ENCODE measurements at regions not wholly inside any gene's neighbourhood (a gene's known extent, or its start where the extent isn't known, plus 50 kb on each side); places are given as distances from the start of the nearest gene placed in this dataset.

- no peak for TF ChIP-seq CTCF (IDR thresholded peaks at IDR 0.05)
- no peak for TF ChIP-seq EP300 (IDR thresholded peaks at IDR 0.05; ENCODE audit: low read depth)
- no peak for TF ChIP-seq POLR2A (IDR thresholded peaks at IDR 0.05)
- TF ChIP-seq POLR2AphosphoS5 (IDR thresholded peaks at IDR 0.05): no peak
These were observed 113.1 kb downstream of the ICOS start for GRCh38 chr2:204049635-204050034.
